Heart right ventricle (tissue), 16 donors: ENCODE measurements at regions not wholly inside any gene's neighbourhood (a gene's known extent, or its start where the extent isn't known, plus 50 kb on each side); places are given as distances from the start of the nearest gene placed in this dataset.

Experiments
- ATAC-seq, 8 donors: fragments of 200-7000 bp; cut with Tn5 transposase; one replicate each; pipeline ENCODE4 v1.9.1; 2020; ENCODE audit warnings: mild to moderate bottlenecking in 8 of 8, moderate library complexity in 8 of 8, moderate number of reproducible peaks in 1 of 8
- DNase-seq, 2 donors: peaks; one replicate each; pipeline ENCODE4 v3.0.0-alpha.2; 2020
- H3K27ac ChIP-seq, 10 donors: fragments of 200-600 bp; sonication (generic) in 2 of 10; one replicate each; pipeline versions ENCODE4 v1.5.0 to v1.8.0; 2020 to 2022; ENCODE audit warnings: mild to moderate bottlenecking in 3 of 10
- H3K27me3 ChIP-seq, 7 donors: fragments of 200-600 bp; one replicate each; pipeline ENCODE4 v1.8.0; 2021 to 2022; ENCODE audit warnings: mild to moderate bottlenecking in 2 of 7
- H3K36me3 ChIP-seq, 9 donors: fragments of 200-600 bp; sonication (generic) in 1 of 9; one replicate each; pipeline versions ENCODE4 v1.5.0 to v1.8.0; 2020 to 2022; ENCODE audit warnings: mild to moderate bottlenecking in 2 of 9
- H3K4me1 ChIP-seq, 9 donors: fragments of 200-600 bp; sonication (generic) in 1 of 9; one replicate each; pipeline versions ENCODE4 v1.5.0 to v1.8.0; 2020 to 2022; ENCODE audit warnings: mild to moderate bottlenecking in 4 of 9
- H3K4me3 ChIP-seq, 10 donors: fragments of 200-600 bp; sonication (generic) in 2 of 10; one replicate each; pipeline versions ENCODE4 v1.5.0 to v1.8.0; 2020 to 2022; ENCODE audit warnings: mild to moderate bottlenecking in 7 of 10, moderate library complexity in 2 of 10
- H3K9me3 ChIP-seq, 11 donors: fragments of 200-600 bp in 10 of 11; sonication (generic) in 2 of 11; one replicate each; pipeline versions ENCODE4 v1.5.0 to v1.8.0; 2013 to 2022; ENCODE audit warnings: mild to moderate bottlenecking in 2 of 11, control low read depth in 1 of 11, moderate library complexity in 1 of 11
- CTCF ChIP-seq, 9 donors: fragments of 200-600 bp; sonication (generic) in 2 of 9; IDR thresholded peaks; one replicate each; pipeline versions ENCODE4 v1.5.0 to v1.8.0; 2021 to 2022; ENCODE audit warnings: antibody characterized with exemption in 9 of 9, mild to moderate bottlenecking in 5 of 9, moderate library complexity in 1 of 9
- WGBS, 2 donors: extraction: QIAGEN DNeasy Blood & Tissue Kit; methylation state at CpG; one replicate each; pipeline ENCODE4 v1.1.7; 2013; ENCODE audit warnings: inconsistent platforms in 1 of 2; 5-methylcytosine and 5-hydroxymethylcytosine counted together
- intact Hi-C, 10 donors: fragments of 100-400 bp; cut with DNase I; formaldehyde crosslinking; loops; one replicate each; pipeline versions ENCODE4 v1.11.1 to v1.14.2; 2022
- donor health status: Arrhythmogenic right ventricular cardiomyopathy.
- donor health status: ischemic (EF 13 %, LVEDD 7.1; RV severe dilation, severe dysfunction).
- donor health status: healthy with polysubstance abuse.
- donor health status: DM: no; HTN: yes; CAD: no.
- donor health status: DM: no; HTN: no; CAD: no.
- donor health status: ischemic (EF 25% LVEDD 6.9; RV normal size, moderate dysfunction).
- donor health status: ischemic (EF 25% LVEDD 5.7; RV mildly dilated, moderate dysfunction).
- donor health status: healthy.
- donor health status: DM: yes; HTN: yes; CAD: no.
- donor health status: Ischemic cardiomyopathy.
- donor health status: ischemic (EF 35%, LVEDD 5.7; RV mildly dilated, moderate dysfunction).
- donor health status: nonischemic (EF 11% LVEDD 7.7; RV severe dilation, severe dysfunction).
- donor health status: DM: yes; HTN: yes; CAD: no.
- donor health status: PGD.
- donor health status: ischemic (EF 29% LVEDD 5.4; RV normal size, mild dysfunction).
- donor health status: nonischemic (EF 23%, LVEDD 6.1; RV moderate dilation, normal function).

DNA sequence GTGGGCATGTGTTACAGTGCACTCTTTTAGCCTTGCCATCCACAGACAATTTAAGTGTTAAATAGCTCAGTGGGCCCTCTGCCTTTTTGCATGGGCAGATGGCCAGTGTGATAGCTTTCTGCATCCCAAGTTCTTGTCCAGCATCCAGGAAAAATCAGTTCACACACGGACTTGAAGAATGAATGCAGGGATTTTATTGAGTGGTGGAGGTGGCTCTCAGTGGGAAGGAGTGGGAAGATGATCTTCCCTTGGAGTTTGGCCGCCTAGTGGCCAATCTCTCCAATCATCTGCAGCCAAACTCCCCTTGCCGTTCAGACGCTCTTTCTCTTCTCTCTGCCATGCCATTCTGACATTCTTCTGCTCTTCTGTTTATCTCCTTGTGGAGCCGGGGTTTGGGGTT lies 322.4 kb upstream of the GRAMD2B start:
- intact Hi-C loops, result no loop called here
- Histone ChIP-seq H3K9me3 (peaks cover 0 to 5% (median 0%) of the 10 kb centered on the region in 11 donors), H3K4me1 (no peaks in the 10 kb centered on the region), H3K36me3 (no peaks in the 10 kb centered on the region), H3K27ac (no peak overlapping the region), H3K4me3 (no peak overlapping the region), H3K27me3 (no peaks in the 10 kb centered on the region)
- TF ChIP-seq CTCF (IDR thresholded peaks at IDR 0.05), result peak in 5 of 9 donors; percentile 18 to 51 (median 24)
- ATAC-seq, result no peak
- WGBS, 2 donors, result 58 to 66% methylated on average over 5 of the region's 5 CpGs
- DNase-seq, result no peak

DNA sequence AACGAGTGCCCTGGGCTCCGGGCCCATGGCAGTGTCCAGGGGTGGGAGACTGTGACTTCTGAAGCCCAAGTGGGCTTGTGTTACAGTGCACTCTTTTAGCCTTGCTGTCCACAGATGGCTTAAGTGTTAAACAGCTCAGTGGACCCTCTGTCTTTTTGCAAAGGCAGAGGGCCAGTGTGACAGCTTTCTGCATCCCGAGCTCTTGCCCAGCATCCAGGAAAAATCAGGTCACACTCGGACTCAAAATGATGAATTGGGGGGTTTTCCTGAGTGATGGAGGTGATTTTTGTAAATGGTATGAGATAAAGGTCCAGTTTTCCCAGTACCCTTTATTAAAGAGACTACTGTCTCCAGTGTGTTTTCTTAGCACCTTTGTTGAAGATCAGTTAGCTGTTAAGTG lies 321.3 kb upstream of the GRAMD2B start:
- DNase-seq (no peak), ATAC-seq (no peak)
- Histone ChIP-seq H3K4me3 (no peak overlapping the region), H3K27me3 (no peaks in the 10 kb centered on the region), H3K9me3 (peaks cover 0 to 5% (median 0%) of the 10 kb centered on the region in 11 donors), H3K27ac (no peak overlapping the region), H3K36me3 (no peaks in the 10 kb centered on the region), H3K4me1 (no peaks in the 10 kb centered on the region)
- no peak for TF ChIP-seq CTCF (IDR thresholded peaks at IDR 0.05)
- 89 to 90% methylated on average over 4 of the region's 4 CpGs for WGBS, 2 donors
- intact Hi-C loops, result no loop called here

DNA sequence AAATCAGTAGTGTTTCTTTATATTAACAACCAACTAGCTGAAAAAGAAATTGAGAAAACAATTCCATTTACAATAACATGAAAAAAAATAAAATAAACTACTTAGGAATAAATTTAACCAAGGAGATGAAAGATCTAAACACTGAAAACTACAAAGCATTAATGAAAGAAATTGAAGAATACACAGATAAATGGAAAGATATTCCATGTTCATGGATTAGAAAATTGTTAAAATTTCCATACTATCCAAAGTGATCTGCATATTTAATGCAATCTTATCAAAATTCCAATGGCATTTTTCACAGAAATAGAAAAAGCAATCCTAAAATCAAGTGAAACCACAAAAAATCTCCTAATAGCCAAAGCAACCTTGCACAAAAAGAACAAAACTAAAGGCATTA lies 320.2 kb upstream of the GRAMD2B start:
- Histone ChIP-seq H3K36me3 (no peaks in the 10 kb centered on the region), H3K27me3 (no peaks in the 10 kb centered on the region), H3K4me3 (no peak overlapping the region), H3K4me1 (no peaks in the 10 kb centered on the region), H3K9me3 (peaks cover 0 to 4% (median 0%) of the 10 kb centered on the region in 11 donors), H3K27ac (no peak overlapping the region)
- DNase-seq (no peak), ATAC-seq (no peak)
- intact Hi-C loops, result no loop called here
- no peak for TF ChIP-seq CTCF (IDR thresholded peaks at IDR 0.05)

DNA sequence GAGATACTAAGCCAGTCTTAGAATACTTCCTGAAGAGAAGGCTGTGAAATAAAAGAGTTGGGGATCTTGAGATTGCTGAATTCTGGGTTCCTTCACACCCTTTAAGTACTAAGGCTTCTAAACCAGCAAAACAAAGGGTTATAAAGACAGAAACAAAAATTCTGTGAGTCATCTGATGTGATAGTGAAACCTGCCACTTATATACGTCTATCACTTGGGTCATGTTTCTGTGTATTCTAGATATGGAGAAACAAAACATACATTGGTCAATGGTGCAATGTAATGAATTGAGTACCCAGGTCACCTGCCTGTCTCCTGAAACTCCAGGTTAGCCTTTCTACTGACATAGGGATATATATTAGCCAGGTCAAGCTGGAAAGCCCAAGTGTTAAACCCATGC lies 319.3 kb upstream of the GRAMD2B start:
- no peak for DNase-seq
- H3K9me3 ChIP-seq, result peaks cover 0 to 4% (median 0%) of the 10 kb centered on the region in 11 donors
- WGBS, 2 donors, result 81 to 82% methylated on average over 1 of the region's 1 CpG
- ATAC-seq, result no peak
- no peak overlapping the region for H3K4me3 ChIP-seq
- intact Hi-C loops, result no loop called here
- H3K27ac ChIP-seq, result no peak overlapping the region
- no peak for TF ChIP-seq CTCF (IDR thresholded peaks at IDR 0.05)
- no peaks in the 10 kb centered on the region for H3K27me3 ChIP-seq
- no peaks in the 10 kb centered on the region for H3K36me3 ChIP-seq
- no peaks in the 10 kb centered on the region for H3K4me1 ChIP-seq

DNA sequence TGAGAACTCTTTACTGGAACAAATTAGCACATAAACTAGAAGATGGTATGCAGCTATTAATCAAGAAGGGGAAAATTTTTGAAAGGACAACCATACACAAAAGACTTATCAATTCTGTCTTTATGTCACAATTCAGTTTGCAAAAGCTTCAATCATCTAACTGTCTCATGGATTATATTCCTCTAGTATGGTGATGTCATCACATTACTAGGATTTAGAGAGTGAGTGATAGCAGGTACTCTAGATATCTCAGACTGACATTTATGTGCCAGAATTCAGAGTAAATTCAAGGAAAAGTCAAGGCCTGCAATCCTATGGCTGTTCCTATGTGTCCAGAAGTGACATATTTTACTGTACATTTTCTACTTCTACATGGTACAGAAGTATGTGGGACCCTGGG lies 318.9 kb upstream of the GRAMD2B start:
- no peaks in the 10 kb centered on the region for H3K36me3 ChIP-seq
- H3K4me3 ChIP-seq, result no peak overlapping the region
- H3K9me3 ChIP-seq, result peaks cover 0 to 4% (median 0%) of the 10 kb centered on the region in 11 donors
- DNase-seq, result no peak
- no peaks in the 10 kb centered on the region for H3K4me1 ChIP-seq
- ATAC-seq, result no peak
- H3K27me3 ChIP-seq, result no peaks in the 10 kb centered on the region
- no peak for TF ChIP-seq CTCF (IDR thresholded peaks at IDR 0.05)
- H3K27ac ChIP-seq, result no peak overlapping the region
- intact Hi-C loops, result no loop called here
